Left ventricle myocardium inferior (tissue), 1 donor: ENCODE measurements at regions not wholly inside any gene's neighbourhood (a gene's known extent, or its start where the extent isn't known, plus 50 kb on each side); places are given as distances from the start of the nearest gene placed in this dataset.

Experiments
- DNase-seq: peaks from one replicate; pipeline ENCODE4 v3.0.0-alpha.2; 2020
- H3K27ac ChIP-seq: fragments of 200-600 bp; replicated peaks from 2 replicates; pipeline ENCODE4 v1.8.0; 2021
- H3K27me3 ChIP-seq: fragments of 200-600 bp; 2 replicates; pipeline ENCODE4 v1.8.0; 2021; ENCODE audit warnings: low read depth
- H3K36me3 ChIP-seq: fragments of 200-600 bp; 2 replicates; pipeline ENCODE4 v1.8.0; 2021
- H3K4me1 ChIP-seq: fragments of 200-600 bp; 2 replicates; pipeline ENCODE4 v1.8.0; 2021
- H3K4me3 ChIP-seq: fragments of 200-600 bp; 2 replicates; pipeline ENCODE4 v1.8.0; 2021; ENCODE audit warnings: mild to moderate bottlenecking, moderate library complexity
- H3K9me3 ChIP-seq: fragments of 200-600 bp; replicated peaks from 2 replicates; pipeline ENCODE4 v1.8.0; 2021
- CTCF ChIP-seq: fragments of 200-600 bp; IDR thresholded peaks from 2 replicates; pipeline ENCODE4 v1.8.0; 2021; ENCODE audit warnings: antibody characterized with exemption, mild to moderate bottlenecking, borderline replicate concordance
- intact Hi-C: fragments of 100-400 bp; cut with micrococcal nuclease; formaldehyde crosslinking; loops from one replicate; pipeline ENCODE4 v1.11.0; 2022
- donor health status: DM: no; HTN: yes; CAD: no; lungs with severe emphysema.

DNA sequence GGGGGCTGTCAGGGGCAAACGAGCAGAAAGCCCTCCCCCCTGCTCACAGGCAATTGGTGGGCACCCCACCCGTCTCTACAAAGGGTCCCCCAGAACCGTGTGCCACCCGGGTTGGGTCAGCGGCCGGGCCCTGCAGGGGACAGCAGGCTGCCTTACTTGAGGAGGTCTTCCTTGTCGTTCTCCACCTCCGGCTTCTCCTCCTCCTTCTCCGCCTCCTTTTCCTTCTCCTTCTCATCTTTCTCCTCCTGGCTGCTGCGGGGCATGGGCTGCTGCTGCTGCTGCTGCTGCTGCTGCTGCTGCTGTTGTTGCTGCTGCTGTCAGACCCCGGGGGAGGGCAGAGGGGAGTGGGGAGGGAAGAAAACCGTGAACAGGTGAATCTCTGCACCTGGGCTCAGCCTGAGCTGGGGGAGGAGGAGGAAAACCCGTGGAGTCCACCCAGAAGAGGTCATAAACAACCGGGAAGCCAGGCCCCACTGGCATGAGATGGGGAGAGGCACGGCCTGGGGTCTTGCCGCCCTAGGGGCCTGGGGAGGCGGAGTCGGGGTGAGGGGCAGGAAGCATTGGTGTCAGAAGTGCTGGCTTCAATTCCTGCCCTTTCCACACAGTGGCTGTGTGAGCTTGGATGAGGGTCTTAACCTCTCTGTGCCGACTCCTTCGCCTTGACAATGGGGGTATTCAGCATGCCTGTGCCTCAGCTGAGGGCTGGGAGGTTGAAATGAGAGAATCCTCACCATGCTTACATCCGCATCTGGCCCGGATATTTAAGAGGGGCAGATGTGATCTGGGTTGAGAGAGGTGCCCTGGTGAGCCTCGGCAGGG is 107.6 kb downstream of the RFLNA start:
- Histone ChIP-seq H3K36me3 (peaks cover 49% of the 10 kb centered on the region), H3K27ac (peak overlapping the region; percentile 62), H3K27me3 (no peaks in the 10 kb centered on the region), H3K4me3 (no peak overlapping the region), H3K9me3 (no peaks in the 10 kb centered on the region), H3K4me1 (peaks cover 68% of the 10 kb centered on the region)
- no peak for DNase-seq
- TF ChIP-seq CTCF = no peak
- intact Hi-C loops = no loop called here

DNA sequence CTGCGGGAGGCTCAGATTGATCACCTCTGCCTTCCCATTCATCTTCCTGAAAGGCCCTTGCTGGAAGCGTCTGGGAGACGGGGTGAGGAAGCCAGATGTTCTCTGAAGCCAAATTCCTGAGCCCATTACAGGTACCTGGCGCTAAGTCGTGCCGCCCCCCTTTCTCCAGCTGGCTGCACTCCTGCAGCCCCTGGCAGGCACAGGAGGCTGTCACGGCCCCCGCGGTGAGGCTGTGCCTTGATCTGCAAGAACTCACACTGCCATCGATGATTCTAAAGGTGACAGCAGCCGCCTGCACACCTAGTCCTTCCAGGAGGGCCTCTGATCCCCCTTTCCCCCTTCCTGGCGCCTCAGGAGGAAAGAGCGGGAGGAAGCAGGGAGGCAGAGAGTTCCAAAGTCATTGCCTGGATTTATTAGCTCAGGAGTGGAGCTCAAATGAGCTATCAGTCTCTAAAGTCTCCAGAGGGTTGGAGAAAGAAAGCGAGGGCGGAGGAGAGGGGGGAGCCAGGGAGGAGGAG is 106.9 kb downstream of the RFLNA start:
- H3K36me3 ChIP-seq = peaks cover 47% of the 10 kb centered on the region
- no peak for DNase-seq
- H3K27ac ChIP-seq = peak overlapping the region; percentile 21
- no peaks in the 10 kb centered on the region for H3K27me3 ChIP-seq
- no peaks in the 10 kb centered on the region for H3K9me3 ChIP-seq
- peaks cover 75% of the 10 kb centered on the region for H3K4me1 ChIP-seq
- TF ChIP-seq CTCF = no peak
- intact Hi-C loops = no loop called here
- H3K4me3 ChIP-seq = no peak overlapping the region

GRCh38 chr12:124400124-124400523 is 105.2 kb downstream of the RFLNA start:
- intact Hi-C loops = no loop called here
- no peak overlapping the region for H3K4me3 ChIP-seq
- H3K27me3 ChIP-seq = no peaks in the 10 kb centered on the region
- peaks cover 85% of the 10 kb centered on the region for H3K4me1 ChIP-seq
- TF ChIP-seq CTCF = no peak
- peak overlapping the region; percentile 98 for H3K27ac ChIP-seq
- H3K36me3 ChIP-seq = peaks cover 46% of the 10 kb centered on the region
- DNase-seq = no peak
- no peaks in the 10 kb centered on the region for H3K9me3 ChIP-seq

DNA sequence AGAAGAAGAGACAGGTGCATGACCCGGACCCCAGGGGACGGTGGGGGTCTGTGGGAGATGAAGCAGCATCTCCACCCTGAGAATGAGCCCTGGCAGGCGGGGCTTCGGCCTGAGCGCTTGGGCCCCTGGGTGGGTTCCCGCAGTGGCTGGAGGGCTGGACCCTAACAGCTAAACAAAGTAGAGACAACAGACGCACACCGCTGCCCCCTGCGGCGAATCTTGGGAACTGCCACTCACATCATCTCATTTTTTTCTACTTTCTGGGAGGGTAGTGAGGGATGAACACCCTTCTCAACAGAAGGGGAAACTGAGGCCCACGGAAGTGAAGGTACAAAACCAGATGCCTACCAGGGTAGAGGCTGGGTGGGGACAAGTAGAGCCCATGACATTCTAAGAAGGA is 104.7 kb downstream of the RFLNA start:
- peaks cover 85% of the 10 kb centered on the region for H3K4me1 ChIP-seq
- intact Hi-C loops = no loop called here
- no peak for DNase-seq

DNA sequence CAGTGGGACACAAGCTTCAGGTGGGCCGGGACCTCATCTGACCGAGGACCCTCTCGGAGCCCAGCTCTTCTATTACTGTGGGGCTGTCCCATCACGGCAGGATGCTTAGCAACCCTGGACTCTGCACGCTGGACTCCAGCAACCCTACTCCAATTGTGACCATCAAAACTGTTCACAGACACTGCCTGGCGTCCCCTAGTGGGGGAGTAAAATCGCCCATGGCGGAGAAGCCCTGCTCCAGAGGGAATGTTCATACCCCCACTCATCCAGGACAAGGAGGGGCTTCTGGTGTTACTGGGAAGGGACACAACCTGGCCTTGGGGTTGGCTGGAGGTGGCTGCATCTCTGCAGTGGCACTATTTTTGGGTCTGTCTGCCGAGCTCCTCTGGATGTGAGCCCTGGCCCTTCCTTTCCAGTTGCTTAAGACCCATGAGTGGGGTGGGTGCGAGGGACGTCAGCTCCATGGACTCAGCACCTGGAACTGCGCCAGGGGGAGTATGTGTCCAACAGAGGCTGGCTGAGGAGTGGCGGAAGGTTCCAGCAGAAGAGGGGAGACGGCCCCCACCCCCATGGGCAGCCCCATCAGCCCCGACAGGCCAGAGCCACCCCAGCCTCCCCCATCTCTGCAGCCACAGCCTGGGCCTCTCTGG is 103.8 kb downstream of the RFLNA start:
- intact Hi-C loops = no loop called here
- TF ChIP-seq CTCF = no peak
- H3K4me1 ChIP-seq = peaks cover 85% of the 10 kb centered on the region
- H3K36me3 ChIP-seq = peaks cover 58% of the 10 kb centered on the region
- no peaks in the 10 kb centered on the region for H3K9me3 ChIP-seq
- peak; percentile 77 for DNase-seq
- H3K27ac ChIP-seq = peak overlapping the region; percentile 98
- H3K27me3 ChIP-seq = no peaks in the 10 kb centered on the region
- H3K4me3 ChIP-seq = no peak overlapping the region

More for the DNA sequence above, 104.7 kb downstream of the RFLNA start:
- peak; percentile 74 for TF ChIP-seq CTCF
- no peak overlapping the region for H3K4me3 ChIP-seq
- no peaks in the 10 kb centered on the region for H3K27me3 ChIP-seq
- peak overlapping the region; percentile 98 for H3K27ac ChIP-seq
- H3K9me3 ChIP-seq = no peaks in the 10 kb centered on the region
- H3K36me3 ChIP-seq = peaks cover 51% of the 10 kb centered on the region
